D341Med (cell line): ENCODE measurements at regions not wholly inside any gene's neighbourhood (a gene's known extent, or its start where the extent isn't known, plus 50 kb on each side); places are given as distances from the start of the nearest gene placed in this dataset.

ENCODE experiments used
- DNase-seq: peaks from one replicate; pipeline ENCODE4 v3.0.0; 2012; ENCODE audit warnings: low spot score

GRCh38 chr2:120954939-120955338 lies 219.3 kb downstream of the GLI2 start:
- no peak for DNase-seq

GRCh38 chr2:120955427-120955826 lies 219.8 kb downstream of the GLI2 start:
- DNase-seq = no peak

GRCh38 chr2:120956486-120957156 lies 221.0 kb downstream of the GLI2 start:
- DNase-seq = no peak

GRCh38 chr2:120957905-120958304 lies 222.2 kb downstream of the GLI2 start:
- DNase-seq = no peak

GRCh38 chr2:120958623-120959366 lies 223.1 kb downstream of the GLI2 start:
- no peak for DNase-seq

GRCh38 chr2:120959426-120959825 lies 223.8 kb downstream of the GLI2 start:
- DNase-seq = no peak

- no peak for DNase-seq
Observed at GRCh38 chr2:120960770-120961366, 225.2 kb downstream of the GLI2 start.

GRCh38 chr2:120961396-120961795 lies 225.7 kb downstream of the GLI2 start:
- DNase-seq = no peak

GRCh38 chr2:120963997-120964705 lies 228.5 kb downstream of the GLI2 start:
- DNase-seq = no peak

- DNase-seq = no peak
Observed at GRCh38 chr2:120964819-120965218, 229.2 kb downstream of the GLI2 start.

- no peak for DNase-seq
Observed at GRCh38 chr2:120966510-120967254, 231.0 kb downstream of the GLI2 start.

- no peak for DNase-seq
Observed at GRCh38 chr2:120968307-120969015, 232.8 kb downstream of the GLI2 start.

GRCh38 chr2:120969613-120970355 lies 234.1 kb downstream of the GLI2 start:
- no peak for DNase-seq

GRCh38 chr2:120971866-120972265 lies 236.2 kb downstream of the GLI2 start:
- no peak for DNase-seq

- DNase-seq = no peak
Observed at GRCh38 chr2:120972286-120972685, 236.6 kb downstream of the GLI2 start.

- DNase-seq = no peak
Observed at GRCh38 chr2:120973196-120973595, 237.5 kb downstream of the GLI2 start.

GRCh38 chr2:120974950-120975349 lies 239.3 kb downstream of the GLI2 start:
- DNase-seq = no peak

- no peak for DNase-seq
Observed at GRCh38 chr2:120976501-120977307, 241.0 kb downstream of the GLI2 start.

- DNase-seq = no peak
Observed at GRCh38 chr2:120977582-120978358, 242.1 kb downstream of the GLI2 start.
